HEK293T (cell line): ENCODE measurements at regions not wholly inside any gene's neighbourhood (a gene's known extent, or its start where the extent isn't known, plus 50 kb on each side); places are given as distances from the start of the nearest gene placed in this dataset.

Experiments used
- CTCF ChIA-PET: fragments of 350-600 bp; formaldehyde crosslinking; extraction: SDS; loops from one replicate; lab custom pipeline; 2021; ENCODE audit warnings: antibody characterized with exemption, inconsistent platforms; lab: Yijun Ruan, JAX
- POLR2A ChIA-PET: fragments of 350-600 bp; formaldehyde crosslinking; extraction: SDS; loops from one replicate; lab custom pipeline; 2020; ENCODE audit warnings: antibody characterized with exemption, inconsistent platforms; lab: Yijun Ruan, JAX
- DNase-seq: peaks from one replicate; pipeline ENCODE4 v3.0.0; 2012; ENCODE audit warnings: mixed read lengths; ENCODE audit errors: extremely low spot score
- ARNT ChIP-seq: fragments of 450-650 bp; IDR thresholded peaks from 2 replicates; pipeline ENCODE4 v1.6.1; 2017; ENCODE audit warnings: mild to moderate bottlenecking
- BHLHE40 ChIP-seq: fragments of 450-650 bp; IDR thresholded peaks from 2 replicates; pipeline ENCODE4 v1.6.1; 2016; ENCODE audit warnings: mild to moderate bottlenecking, moderate library complexity, borderline replicate concordance
- CTBP1 ChIP-seq: fragments of 450-650 bp; IDR thresholded peaks from 2 replicates; pipeline ENCODE4 v1.6.1; 2016; ENCODE audit warnings: borderline replicate concordance
- ELF4 ChIP-seq: fragments of 450-650 bp; IDR thresholded peaks from 2 replicates; pipeline ENCODE4 v1.6.1; 2017; ENCODE audit warnings: antibody characterized with exemption
- FOXA1 ChIP-seq: fragments of 450-650 bp; IDR thresholded peaks from 2 replicates; pipeline ENCODE4 v1.6.1; 2016; ENCODE audit warnings: mild to moderate bottlenecking
- FOXK2 ChIP-seq: fragments of 450-650 bp; IDR thresholded peaks from 2 replicates; pipeline ENCODE4 v1.6.1; 2016; ENCODE audit warnings: mild to moderate bottlenecking
- FOXM1 ChIP-seq: fragments of 450-650 bp; IDR thresholded peaks from 2 replicates; pipeline ENCODE4 v1.6.1; 2017; ENCODE audit warnings: mild to moderate bottlenecking, borderline replicate concordance
- HDGF ChIP-seq: fragments of 450-650 bp; IDR thresholded peaks from 2 replicates; pipeline ENCODE4 v1.6.1; 2017; ENCODE audit warnings: antibody characterized with exemption, borderline replicate concordance
- L3MBTL2 ChIP-seq: fragments of 450-650 bp; conservative IDR thresholded peaks from 2 replicates; pipeline ENCODE4 v1.6.1; 2016; ENCODE audit warnings: mild to moderate bottlenecking
- LEF1 ChIP-seq: fragments of 450-650 bp; IDR thresholded peaks from 2 replicates; pipeline ENCODE4 v1.6.1; 2017; ENCODE audit warnings: mild to moderate bottlenecking, borderline replicate concordance
- NFRKB ChIP-seq: fragments of 450-650 bp; IDR thresholded peaks from 2 replicates; pipeline ENCODE4 v1.6.1; 2016; ENCODE audit warnings: mild to moderate bottlenecking, moderate library complexity
- SP1 ChIP-seq: fragments of 450-650 bp; IDR thresholded peaks from 2 replicates; pipeline ENCODE4 v1.6.1; 2017
- SUZ12 ChIP-seq: fragments of 450-650 bp; IDR thresholded peaks from 2 replicates; pipeline ENCODE4 v1.6.1; 2016; ENCODE audit warnings: mild to moderate bottlenecking
- TARDBP ChIP-seq: fragments of 450-650 bp; IDR thresholded peaks from 2 replicates; pipeline ENCODE4 v1.6.1; 2016
- ZNF384 ChIP-seq: fragments of 450-650 bp; IDR thresholded peaks from 2 replicates; pipeline ENCODE4 v1.6.1; 2016
- TF ChIP-seq, protein P1 (sequence below): fragments of 450-650 bp; IDR thresholded peaks from 2 replicates; pipeline ENCODE4 v1.6.1; 2016

DNA sequence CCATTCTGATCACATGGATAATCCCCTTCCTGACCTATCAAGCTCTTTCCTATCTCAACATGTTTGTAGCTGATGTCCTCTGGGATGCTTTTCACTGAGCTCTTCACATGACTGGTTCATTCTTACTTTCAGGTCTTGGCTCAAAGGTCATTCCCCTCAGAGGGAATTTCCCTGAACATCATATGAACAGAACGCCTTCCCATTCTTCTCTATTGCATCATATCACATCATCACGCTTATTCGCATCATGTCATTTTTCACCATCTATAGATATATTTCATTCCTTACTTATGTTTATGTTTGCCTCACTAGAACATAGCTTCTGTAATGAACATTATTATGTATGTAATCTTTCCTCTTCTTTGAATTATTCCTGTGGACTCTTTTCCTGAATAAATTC, 178.9 kb upstream of the APCDD1 start:
- TF ChIP-seq FOXA1: no peak
- no peak for TF ChIP-seq NFRKB
- no peak for TF ChIP-seq CTBP1
- no peak for TF ChIP-seq SP1
- no peak for TF ChIP-seq ZNF384
- TF ChIP-seq, protein P1, sequence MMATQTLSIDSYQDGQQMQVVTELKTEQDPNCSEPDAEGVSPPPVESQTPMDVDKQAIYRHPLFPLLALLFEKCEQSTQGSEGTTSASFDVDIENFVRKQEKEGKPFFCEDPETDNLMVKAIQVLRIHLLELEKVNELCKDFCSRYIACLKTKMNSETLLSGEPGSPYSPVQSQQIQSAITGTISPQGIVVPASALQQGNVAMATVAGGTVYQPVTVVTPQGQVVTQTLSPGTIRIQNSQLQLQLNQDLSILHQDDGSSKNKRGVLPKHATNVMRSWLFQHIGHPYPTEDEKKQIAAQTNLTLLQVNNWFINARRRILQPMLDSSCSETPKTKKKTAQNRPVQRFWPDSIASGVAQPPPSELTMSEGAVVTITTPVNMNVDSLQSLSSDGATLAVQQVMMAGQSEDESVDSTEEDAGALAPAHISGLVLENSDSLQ: no peak
- TF ChIP-seq TARDBP: no peak
- no peak for TF ChIP-seq ELF4

DNA sequence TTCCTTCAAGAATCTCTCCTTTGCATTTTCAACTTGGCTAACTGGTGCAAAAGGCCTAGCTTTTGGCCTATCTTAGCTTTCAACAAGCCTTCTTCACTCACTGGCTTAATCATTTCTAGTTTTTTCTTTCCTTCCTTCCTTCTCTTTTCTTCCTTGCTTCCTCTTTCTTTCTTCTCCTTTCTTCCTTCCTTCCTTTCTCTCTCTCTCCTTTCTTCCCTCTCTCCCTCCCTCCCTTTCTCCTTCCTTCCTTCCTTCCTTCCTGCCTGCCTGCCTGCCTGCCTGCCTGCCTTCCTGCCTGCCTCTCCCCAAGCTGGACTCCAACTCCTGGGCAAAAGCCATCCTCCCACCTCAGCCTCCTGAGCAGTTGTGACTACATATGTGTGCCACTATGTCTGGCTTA, 176.2 kb upstream of the APCDD1 start:
- ChIA-PET CTCF (no interaction called here), POLR2A (no interaction called here)
- DNase-seq: no peak
- TF ChIP-seq CTBP1: no peak

More for the DNA sequence above, 178.9 kb upstream of the APCDD1 start:
- DNase-seq: no peak
- POLR2A ChIA-PET: no interaction called here
- CTCF ChIA-PET: no interaction called here

DNA sequence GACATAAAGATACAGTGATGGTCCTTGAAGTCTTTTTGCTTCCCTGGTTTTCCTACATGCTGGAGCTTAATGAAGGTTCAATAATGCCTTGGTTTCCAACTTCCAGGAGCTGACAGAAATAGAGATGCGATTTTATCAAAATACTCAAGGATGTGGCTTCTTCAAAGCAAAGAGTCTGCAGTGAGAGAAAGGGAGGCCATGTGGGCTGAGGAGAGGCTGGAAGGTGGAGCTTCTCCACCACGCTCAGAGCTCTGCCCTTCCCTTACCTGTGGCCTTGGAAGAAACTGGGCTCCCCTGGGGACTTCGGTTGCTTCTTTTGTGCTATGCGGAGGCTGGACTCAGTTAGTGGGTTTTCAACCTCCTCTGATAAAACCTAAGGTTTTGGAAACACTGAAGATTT, 175.0 kb upstream of the APCDD1 start:
- no peak for TF ChIP-seq L3MBTL2
- TF ChIP-seq ELF4: no peak
- TF ChIP-seq FOXA1: no peak
- no peak for TF ChIP-seq SUZ12
- TF ChIP-seq, protein P1: no peak
- no peak for TF ChIP-seq ZNF384
- no peak for TF ChIP-seq CTBP1
- no peak for TF ChIP-seq LEF1
- no peak for TF ChIP-seq NFRKB
- no peak for TF ChIP-seq HDGF
- TF ChIP-seq SP1: no peak
- no peak for TF ChIP-seq BHLHE40
- TF ChIP-seq TARDBP: no peak
- POLR2A ChIA-PET: no interaction called here
- no peak for DNase-seq
- CTCF ChIA-PET: no interaction called here

DNA sequence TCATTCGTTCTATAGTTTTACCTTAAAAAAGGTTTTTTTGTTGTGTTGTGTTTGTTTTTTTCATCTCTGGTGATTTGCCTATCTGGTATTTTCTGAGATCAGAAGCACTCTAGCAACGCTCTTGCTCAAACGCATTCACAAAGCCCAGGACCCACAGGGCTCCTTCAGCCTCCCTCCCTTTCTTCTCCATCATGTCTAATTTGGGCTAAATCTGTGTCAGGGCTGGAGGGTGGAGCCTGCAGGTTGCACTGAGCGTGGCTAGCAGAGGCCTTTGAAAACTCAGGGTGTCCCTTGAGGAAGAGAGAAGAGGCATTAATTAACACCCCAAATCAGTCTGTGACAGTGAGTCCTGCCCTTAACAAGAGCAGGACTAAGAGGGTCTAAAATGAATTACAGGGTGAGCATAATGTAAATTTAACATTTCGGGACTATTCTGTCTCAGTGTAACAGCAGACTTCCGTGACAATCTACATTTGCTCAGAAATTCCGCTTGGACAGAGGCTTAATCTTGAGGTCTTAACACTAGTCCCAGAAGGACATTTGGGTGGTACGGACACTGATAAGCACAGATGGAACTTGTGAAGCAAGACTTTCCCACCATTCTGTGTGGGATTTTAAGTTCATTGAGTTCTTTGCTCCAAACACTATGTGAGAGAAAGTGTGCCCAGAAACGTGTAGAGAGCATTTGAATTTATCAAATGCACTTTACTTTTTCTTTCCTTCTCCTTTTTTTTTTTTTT, 174.4 kb upstream of the APCDD1 start:
- CTCF ChIA-PET: no interaction called here
- POLR2A ChIA-PET: no interaction called here
- no peak for DNase-seq
- TF ChIP-seq HDGF: no peak
- no peak for TF ChIP-seq NFRKB
- no peak for TF ChIP-seq L3MBTL2
- no peak for TF ChIP-seq LEF1
- no peak for TF ChIP-seq SP1
- TF ChIP-seq SUZ12: no peak

DNA sequence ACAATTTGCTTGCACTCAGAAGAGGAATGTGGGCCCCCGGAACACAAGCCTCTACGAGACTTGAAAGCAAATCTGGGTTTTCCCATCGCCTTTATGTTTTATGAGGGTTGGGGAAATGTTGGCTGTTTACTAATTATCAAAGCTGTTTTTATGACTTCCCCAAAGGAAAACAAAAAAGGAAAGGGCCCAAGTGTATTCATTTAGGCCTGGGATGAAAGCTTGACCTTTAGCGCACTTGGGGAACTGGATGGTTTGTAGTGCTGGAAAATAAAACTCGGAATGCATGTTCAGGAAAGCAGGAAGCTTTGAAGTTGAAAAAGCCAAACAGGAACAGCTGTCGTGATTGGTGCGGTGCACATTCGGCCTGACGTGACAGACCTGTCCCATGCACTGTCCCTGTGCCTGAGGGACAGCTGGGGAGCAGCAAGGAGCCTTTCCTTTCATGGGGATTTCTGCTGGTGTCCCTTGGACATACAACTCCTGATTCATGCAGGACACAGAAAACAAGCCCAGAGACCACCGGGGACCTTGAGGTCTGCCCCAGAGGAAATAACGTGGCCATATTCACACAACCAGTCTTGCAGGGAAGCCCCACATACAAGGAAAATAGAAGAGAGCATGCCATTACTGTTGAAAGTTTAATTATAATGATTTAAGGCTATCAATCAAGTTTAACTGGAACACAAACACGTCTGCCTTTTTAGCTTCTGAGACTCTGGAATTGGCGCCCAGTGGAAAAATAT, 169.7 kb upstream of the APCDD1 start:
- no peak for TF ChIP-seq ARNT
- TF ChIP-seq CTBP1: no peak
- TF ChIP-seq FOXA1: no peak
- TF ChIP-seq SP1: no peak
- TF ChIP-seq TARDBP: no peak
- TF ChIP-seq NFRKB: no peak
- TF ChIP-seq L3MBTL2: no peak
- no peak for TF ChIP-seq ELF4
- TF ChIP-seq, protein P1: no peak
- TF ChIP-seq FOXM1: no peak
- TF ChIP-seq SUZ12: no peak
- TF ChIP-seq ZNF384: no peak
- no peak for TF ChIP-seq LEF1
- TF ChIP-seq FOXK2: no peak
- TF ChIP-seq HDGF: no peak
- no peak for TF ChIP-seq BHLHE40
- ChIA-PET CTCF (no interaction called here), POLR2A (no interaction called here)
- no peak for DNase-seq

DNA sequence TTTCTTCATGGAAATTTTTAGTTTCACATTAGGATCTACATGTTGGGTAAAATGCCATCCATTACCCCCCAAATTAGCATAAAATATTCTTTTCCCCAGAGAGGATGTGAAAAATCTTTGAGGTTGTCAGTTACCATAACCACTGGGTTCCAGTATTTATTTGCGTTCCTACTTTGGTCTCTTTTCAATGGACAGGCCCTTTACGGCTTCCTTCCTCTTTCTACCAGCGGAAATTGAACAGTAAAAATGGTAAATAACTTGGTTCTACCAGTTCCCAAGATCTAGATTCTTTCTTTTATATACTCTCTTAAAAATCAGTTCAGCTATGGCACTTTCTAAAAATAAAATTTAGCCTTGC, 169.2 kb upstream of the APCDD1 start:
- no peak for DNase-seq
- TF ChIP-seq CTBP1: no peak
- TF ChIP-seq NFRKB: no peak
- no peak for TF ChIP-seq FOXM1
- ChIA-PET POLR2A (no interaction called here), CTCF (no interaction called here)
